Loucy (cell line): ENCODE measurements at regions not wholly inside any gene's neighbourhood (a gene's known extent, or its start where the extent isn't known, plus 50 kb on each side); places are given as distances from the start of the nearest gene placed in this dataset.

ENCODE experiments used
- EZH2phosphoT487 ChIP-seq: fragments of 200-600 bp; IDR thresholded peaks from 2 replicates; pipeline ENCODE4 v1.6.1; 2018; ENCODE audit warnings: antibody characterized with exemption, mild to moderate bottlenecking, moderate library complexity, borderline replicate concordance
- TF ChIP-seq, protein P1 (sequence below): fragments of 200-600 bp; sonication (generic); conservative IDR thresholded peaks from 2 replicates; pipeline ENCODE4 v1.5.1; 2014; ENCODE audit warnings: mild to moderate bottlenecking, antibody characterized with exemption, low read length

DNA sequence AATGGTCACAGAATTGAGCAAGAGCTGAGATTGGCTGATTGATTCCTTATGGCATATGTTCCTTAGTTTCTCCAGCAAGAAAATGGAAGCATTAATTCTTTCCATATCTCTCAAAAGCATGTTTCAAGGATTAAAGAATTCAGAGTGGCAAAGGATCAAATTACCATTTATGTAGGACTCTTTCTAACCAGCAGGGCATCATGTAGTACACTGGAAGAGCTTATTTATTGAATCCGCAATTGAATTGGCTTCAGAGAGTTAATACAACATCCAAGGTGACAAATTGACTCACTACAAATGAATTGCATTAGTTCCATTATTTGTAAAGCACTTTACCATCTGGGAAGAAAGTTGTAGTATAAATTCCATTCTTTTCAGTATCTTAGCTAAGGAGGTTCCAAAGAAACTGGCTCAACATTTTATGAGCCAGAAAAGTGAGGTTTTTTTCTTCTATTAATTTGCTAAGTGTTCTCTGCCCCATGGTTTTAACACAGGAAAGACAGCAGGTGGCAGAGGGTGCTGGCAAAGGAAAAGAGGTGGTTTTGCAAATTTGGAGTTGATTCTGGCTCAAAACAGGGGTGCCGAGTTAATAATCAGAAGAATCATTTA, 409.9 kb downstream of the MTX2 start:
- TF ChIP-seq, protein P1, sequence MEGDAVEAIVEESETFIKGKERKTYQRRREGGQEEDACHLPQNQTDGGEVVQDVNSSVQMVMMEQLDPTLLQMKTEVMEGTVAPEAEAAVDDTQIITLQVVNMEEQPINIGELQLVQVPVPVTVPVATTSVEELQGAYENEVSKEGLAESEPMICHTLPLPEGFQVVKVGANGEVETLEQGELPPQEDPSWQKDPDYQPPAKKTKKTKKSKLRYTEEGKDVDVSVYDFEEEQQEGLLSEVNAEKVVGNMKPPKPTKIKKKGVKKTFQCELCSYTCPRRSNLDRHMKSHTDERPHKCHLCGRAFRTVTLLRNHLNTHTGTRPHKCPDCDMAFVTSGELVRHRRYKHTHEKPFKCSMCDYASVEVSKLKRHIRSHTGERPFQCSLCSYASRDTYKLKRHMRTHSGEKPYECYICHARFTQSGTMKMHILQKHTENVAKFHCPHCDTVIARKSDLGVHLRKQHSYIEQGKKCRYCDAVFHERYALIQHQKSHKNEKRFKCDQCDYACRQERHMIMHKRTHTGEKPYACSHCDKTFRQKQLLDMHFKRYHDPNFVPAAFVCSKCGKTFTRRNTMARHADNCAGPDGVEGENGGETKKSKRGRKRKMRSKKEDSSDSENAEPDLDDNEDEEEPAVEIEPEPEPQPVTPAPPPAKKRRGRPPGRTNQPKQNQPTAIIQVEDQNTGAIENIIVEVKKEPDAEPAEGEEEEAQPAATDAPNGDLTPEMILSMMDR = peak; percentile 49
- no peak for TF ChIP-seq EZH2phosphoT487
